K562 (cell line): ENCODE measurements at regions not wholly inside any gene's neighbourhood (a gene's known extent, or its start where the extent isn't known, plus 50 kb on each side); places are given as distances from the start of the nearest gene placed in this dataset.
A peak's percentile ranks its signal among the peaks of the same experiment; 100 is the strongest.

ENCODE experiments used
- ATAC-seq: fragments of 200-7000 bp; cut with Tn5 transposase; 3 replicates; pipeline ENCODE4 v1.9.1; 2020; ENCODE audit warnings: moderate library complexity
- BruUV-seq: library from RNA; stranded (reverse); fragments of 400-500 nt; replicated peaks from 2 replicates; lab custom pipeline; 2021; lab: Mats Ljungman, UMichigan
- CTCF ChIA-PET: fragments of 300-600 bp; formaldehyde crosslinking; extraction: SDS; loops from one replicate; lab custom pipeline; 2021; ENCODE audit warnings: low intra/inter-chr PET ratio; lab: Yijun Ruan, JAX
- POLR2A ChIA-PET: fragments of 300-600, 350-650 bp; sonication (Branson Sonifier 250); formaldehyde crosslinking; extraction: SDS; loops from one replicate; lab custom pipeline; 2021; ENCODE audit warnings: antibody characterized with exemption, inconsistent platforms; lab: Yijun Ruan, JAX
- DNase-seq, 4 experiments: peaks; one replicate each; pipeline versions ENCODE4 v3.0.0 to v3.0.0-alpha.2; 2011 to 2018; ENCODE audit warnings: low spot score in 3 of 4, mixed read lengths in 3 of 4; ENCODE audit errors: extremely low read depth in 1 of 4
- FAIRE-seq: peaks from 2 replicates; lab custom pipeline; 2011; peaks lifted over from hg19 to GRCh38; lab: Jason Lieb, UNC
- H2AFZ ChIP-seq: 2 replicates; pipeline ENCODE4 v1.6.0; 2011; ENCODE audit warnings: low read depth, low read length, control low read depth, inconsistent platforms
- H3K27ac ChIP-seq: fragments of 200-600 bp; 3 replicates; pipeline ENCODE4 v1.8.0; 2011; ENCODE audit warnings: low read depth, mild to moderate bottlenecking, control low read depth, inconsistent platforms, low read length, moderate library complexity, mixed read lengths; ENCODE audit errors: extremely low read depth
- H3K27me3 ChIP-seq, 2 experiments: fragments of 300-600 bp in 1 of 2; 2 replicates in 1 of 2; 3 replicates in 1 of 2; pipeline versions ENCODE4 v1.6.0 to v1.8.0; 2011; ENCODE audit warnings: inconsistent platforms in 2 of 2, low read length in 2 of 2, mild to moderate bottlenecking in 1 of 2, mixed read lengths in 1 of 2, moderate library complexity in 1 of 2; ENCODE audit not compliant: control insufficient read depth in 2 of 2, insufficient read depth in 2 of 2
- H3K36me3 ChIP-seq: fragments of 300-600 bp; 3 replicates; pipeline ENCODE4 v1.8.0; 2011; ENCODE audit warnings: mild to moderate bottlenecking, low read length, inconsistent platforms; ENCODE audit not compliant: control insufficient read depth, insufficient read depth
- H3K4me1 ChIP-seq, 2 experiments: fragments of 200-600 bp in 1 of 2; replicated peaks in 1 of 2; 2 replicates in 1 of 2; 3 replicates in 1 of 2; pipeline versions ENCODE4 v1.5.1 to v1.8.0; 2011; ENCODE audit warnings: inconsistent platforms in 2 of 2, low read length in 2 of 2, mild to moderate bottlenecking in 1 of 2, mixed read lengths in 1 of 2, moderate library complexity in 1 of 2; ENCODE audit not compliant: control insufficient read depth in 2 of 2, insufficient read depth in 2 of 2
- H3K4me2 ChIP-seq: 2 replicates; pipeline ENCODE4 v1.6.1; 2011; ENCODE audit warnings: low read length, control low read depth, inconsistent platforms, mixed read lengths; ENCODE audit not compliant: insufficient read depth
- H3K4me3 ChIP-seq: fragments of 200-600 bp; sonication (generic), shearing (Covaris generic); 2 replicates; pipeline ENCODE4 v1.5.1; 2016; ENCODE audit warnings: control low read depth, inconsistent platforms
- H3K79me2 ChIP-seq: fragments of 200-600 bp; 3 replicates; pipeline ENCODE4 v1.8.0; 2011; ENCODE audit warnings: low read length, inconsistent platforms; ENCODE audit not compliant: control insufficient read depth, insufficient read depth
- H3K9ac ChIP-seq, 2 experiments: 2 replicates each; pipeline versions ENCODE4 v1.6.0 to v1.6.1; 2011; ENCODE audit warnings: low read depth in 2 of 2, low read length in 2 of 2, control low read depth in 1 of 2, inconsistent platforms in 1 of 2, mild to moderate bottlenecking in 1 of 2, mixed read lengths in 1 of 2; ENCODE audit not compliant: insufficient read depth in 1 of 2
- H3K9me1 ChIP-seq: one replicate; pipeline ENCODE4 v1.6.0; 2011; ENCODE audit warnings: inconsistent platforms, mild to moderate bottlenecking, low read length, moderate library complexity; ENCODE audit not compliant: control insufficient read depth, insufficient read depth
- H3K9me3 ChIP-seq: replicated peaks from 2 replicates; pipeline ENCODE4 v1.5.1; 2011; ENCODE audit warnings: low read depth, low read length, inconsistent platforms; ENCODE audit not compliant: control insufficient read depth, insufficient read depth
- H4K20me1 ChIP-seq: replicated peaks from 2 replicates; pipeline ENCODE4 v1.6.1; 2011; ENCODE audit warnings: low read length, inconsistent platforms, mixed read lengths; ENCODE audit not compliant: control insufficient read depth, insufficient read depth
- CEBPB ChIP-seq: fragments of 450-650 bp; IDR thresholded peaks from 2 replicates; pipeline ENCODE4 v1.6.1; 2016; ENCODE audit warnings: missing genetic modification characterization, missing compliant biosample characterization
- CSDE1 ChIP-seq, 2 experiments: fragments of 450-650 bp; IDR thresholded peaks; 2 replicates each; pipeline ENCODE4 v1.6.1; 2016; ENCODE audit warnings: mild to moderate bottlenecking in 1 of 2
- MNT ChIP-seq, 2 experiments: fragments of 450-650 bp; conservative IDR thresholded peaks; 2 replicates each; pipeline ENCODE4 v1.6.1; 2017; ENCODE audit warnings: mild to moderate bottlenecking in 2 of 2, moderate library complexity in 2 of 2
- SP2 ChIP-seq: IDR thresholded peaks from 2 replicates; pipeline ENCODE4 v1.6.1; 2011; ENCODE audit warnings: mild to moderate bottlenecking, low read depth, low read length, moderate library complexity; ENCODE audit not compliant: poor library complexity, severe bottlenecking; ENCODE audit errors: extremely low read depth
- STAT5B ChIP-seq: fragments of 250-450 bp; sonication (Bioruptor Pico); IDR thresholded peaks from 2 replicates; pipeline ENCODE4 v1.8.0; 2021; ENCODE audit warnings: mild to moderate bottlenecking, inconsistent platforms
- ZZZ3 ChIP-seq: fragments of 450-650 bp; IDR thresholded peaks from 2 replicates; pipeline ENCODE4 v1.6.1; 2016; ENCODE audit warnings: antibody characterized with exemption, mild to moderate bottlenecking, moderate library complexity
- WGBS: fragments of 100-300 bp; shearing (Covaris generic); methylation state at CpG from one replicate; pipeline ENCODE4 v1.1.6; 2016; ENCODE audit warnings: low coverage, mixed read lengths; ENCODE audit not compliant: insufficient coverage; ENCODE audit errors: missing lambda C conversion rate; 5-methylcytosine and 5-hydroxymethylcytosine counted together
- in situ Hi-C: fragments of 300-500 bp; cut with MboI; formaldehyde crosslinking; loops from 4 replicates; pipeline ENCODE4 v1.15.0; 2018; ENCODE audit warnings: inconsistent platforms, mixed read lengths
- intact Hi-C: fragments of 100-400 bp; cut with micrococcal nuclease; formaldehyde crosslinking; loops from 2 replicates; pipeline ENCODE4 v1.14.2; 2022

- H3K27ac ChIP-seq = no peak overlapping the region
- ChIA-PET POLR2A (interaction anchor here (1.8 kb wide), 1 partner anchor 9 kb away, joined by 5 read pairs; no protein-coding TSS in a partner anchor), CTCF (no interaction called here)
- in situ Hi-C loops (no loop called here), intact Hi-C loops (no loop called here)
- H2AFZ ChIP-seq = peak overlapping the region; percentile 67
- no peaks in the 10 kb centered on the region for H3K9me3 ChIP-seq
- no peak overlapping the region for H3K9ac ChIP-seq
- WGBS = 46% methylated on average over 16 of the region's 17 CpGs
- no peaks in the 10 kb centered on the region for H3K36me3 ChIP-seq
- no peaks in the 10 kb centered on the region for H3K9me1 ChIP-seq
- H3K4me2 ChIP-seq = no peak overlapping the region
- FAIRE-seq (no peak), DNase-seq (no peak), ATAC-seq (peak; percentile 56)
- no peaks in the 10 kb centered on the region for H4K20me1 ChIP-seq
- no peaks in the 10 kb centered on the region; a peak in 2 of 5 replicates for H3K4me1 ChIP-seq
- TF ChIP-seq STAT5B (CRISPR knock-in tag) (no peak), CSDE1 (IDR thresholded peaks at IDR 0.05) (no peak), ZZZ3 (no peak), CEBPB (tag) (peak; percentile 62), MNT (conservative IDR thresholded peaks at IDR 0.05) (0 out of 4 replicates have a peak, but pooled peaks of 1 of the 2 experiments have one; percentile 18), SP2 (no peak)
- H3K79me2 ChIP-seq = no peaks in the 10 kb centered on the region
- H3K27me3 ChIP-seq = no peaks in the 10 kb centered on the region
- BruUV-seq = no TSS peak
- H3K4me3 ChIP-seq = no peak overlapping the region
Measured at GRCh38 chr2:61688369-61689334, 150.5 kb upstream of the XPO1 start.
